H1 (cell line): ENCODE measurements at regions not wholly inside any gene's neighbourhood (a gene's known extent, or its start where the extent isn't known, plus 50 kb on each side); places are given as distances from the start of the nearest gene placed in this dataset.

ENCODE experiments used
- CTCF ChIA-PET: fragments of 300-600 bp; sonication (Branson Sonifier 250); formaldehyde crosslinking; loops from one replicate; lab custom pipeline; 2021; ENCODE audit not compliant: partially characterized antibody; lab: Charles Lee
- POLR2A ChIA-PET: fragments of 300-600 bp; sonication (Branson Sonifier 250); formaldehyde crosslinking; loops from one replicate; lab custom pipeline; 2021; ENCODE audit warnings: inconsistent platforms; ENCODE audit not compliant: partially characterized antibody; lab: Charles Lee
- DNase-seq, 2 experiments: peaks; one replicate each; pipeline versions ENCODE4 v3.0.0 to v3.0.0-alpha.2; 2010 to 2022; ENCODE audit warnings: low spot score in 2 of 2, low read depth in 1 of 2, mixed read lengths in 1 of 2
- FAIRE-seq: peaks from 2 replicates; lab custom pipeline; 2011; peaks lifted over from hg19 to GRCh38; lab: Jason Lieb, UNC
- H2AFZ ChIP-seq: 2 replicates; pipeline ENCODE4 v1.8.1; 2012; ENCODE audit warnings: low read length, inconsistent platforms
- H2AK5ac ChIP-seq: 2 replicates; pipeline ENCODE4 v1.6.1; 2013; ENCODE audit warnings: low read depth, low read length
- H2BK120ac ChIP-seq: replicated peaks from 2 replicates; pipeline ENCODE3; 2013; ENCODE audit warnings: low read depth, low read length, inconsistent platforms
- H2BK12ac ChIP-seq: 2 replicates; pipeline ENCODE4 v1.6.1; 2013; ENCODE audit warnings: low read depth, low read length
- H2BK15ac ChIP-seq: 2 replicates; pipeline ENCODE4 v1.6.1; 2013; ENCODE audit warnings: low read length
- H2BK20ac ChIP-seq: 2 replicates; pipeline ENCODE4 v1.6.1; 2013; ENCODE audit warnings: low read length
- H2BK5ac ChIP-seq: 2 replicates; pipeline ENCODE4 v1.6.1; 2013; ENCODE audit warnings: low read depth, low read length
- H3K14ac ChIP-seq: 2 replicates; pipeline ENCODE4 v1.6.1; 2013; ENCODE audit warnings: inconsistent platforms; ENCODE audit not compliant: insufficient read length
- H3K18ac ChIP-seq: 2 replicates; pipeline ENCODE4 v1.6.1; 2013; ENCODE audit warnings: low read length; ENCODE audit errors: extremely low read depth
- H3K23ac ChIP-seq: 2 replicates; pipeline ENCODE4 v1.6.1; 2013; ENCODE audit warnings: inconsistent platforms; ENCODE audit not compliant: insufficient read length
- H3K23me2 ChIP-seq: 2 replicates; pipeline ENCODE4 v1.6.1; 2013; ENCODE audit warnings: low read depth, low read length
- H3K27ac ChIP-seq: 2 replicates; pipeline ENCODE4 v1.6.1; 2011; ENCODE audit warnings: low read depth, low read length, inconsistent platforms
- H3K27me3 ChIP-seq, 4 experiments: replicated peaks in 1 of 4; 1 replicate in 1 of 4; 2 replicates in 3 of 4; pipeline versions ENCODE4 v1.6.1 to v1.8.1; 2011 to 2013; ENCODE audit warnings: low read length in 3 of 4, mild to moderate bottlenecking in 3 of 4, inconsistent platforms in 2 of 4, mixed read lengths in 2 of 4, moderate library complexity in 1 of 4; ENCODE audit not compliant: control insufficient read depth in 3 of 4, insufficient read depth in 3 of 4; ENCODE audit errors: extremely low read depth in 1 of 4
- H3K36me3 ChIP-seq, 4 experiments: 2 replicates each; pipeline versions ENCODE4 v1.6.1 to v1.8.1; 2011 to 2013; ENCODE audit warnings: mild to moderate bottlenecking in 4 of 4, low read length in 3 of 4, moderate library complexity in 2 of 4, control low read depth in 1 of 4, inconsistent platforms in 1 of 4; ENCODE audit not compliant: insufficient read depth in 4 of 4, control insufficient read depth in 2 of 4
- H3K4ac ChIP-seq: replicated peaks from 2 replicates; pipeline ENCODE3; 2013; ENCODE audit warnings: low read length, low read depth, mixed read lengths, inconsistent platforms; ENCODE audit not compliant: insufficient read length
- H3K4me1 ChIP-seq, 4 experiments: replicated peaks in 1 of 4; 1 replicate in 1 of 4; 2 replicates in 3 of 4; pipeline versions ENCODE4 v1.6.1 to v1.8.1; 2011 to 2013; ENCODE audit warnings: low read length in 3 of 4, inconsistent platforms in 2 of 4, mixed read lengths in 1 of 4; ENCODE audit not compliant: insufficient read depth in 4 of 4, control insufficient read depth in 3 of 4
- H3K4me2 ChIP-seq, 2 experiments: 2 replicates each; pipeline versions ENCODE4 v1.6.1 to v1.8.1; 2011 to 2013; ENCODE audit warnings: low read depth in 2 of 2, low read length in 2 of 2, control low read depth in 1 of 2, inconsistent platforms in 1 of 2, mild to moderate bottlenecking in 1 of 2; ENCODE audit not compliant: insufficient read depth in 1 of 2
- H3K4me3 ChIP-seq, 4 experiments: fragments of 200-600, 300-600 bp in 1 of 4; sonication (generic), shearing (Covaris generic), sonication (Bioruptor Twin) in 1 of 4; 2 replicates each; pipeline versions ENCODE4 v1.5.1 to v1.8.1; 2011 to 2016; ENCODE audit warnings: low read length in 4 of 4, low read depth in 3 of 4, control low read depth in 2 of 4, inconsistent platforms in 2 of 4, mild to moderate bottlenecking in 2 of 4, mixed read lengths in 1 of 4, moderate library complexity in 1 of 4; ENCODE audit not compliant: insufficient read depth in 2 of 4; ENCODE audit errors: extremely low read depth in 1 of 4
- H3K56ac ChIP-seq: replicated peaks from 2 replicates; pipeline ENCODE3; 2013; ENCODE audit warnings: low read depth, mild to moderate bottlenecking, mixed read lengths, low read length, inconsistent platforms; ENCODE audit not compliant: insufficient read length
- H3K79me1 ChIP-seq: 2 replicates; pipeline ENCODE4 v1.6.1; 2013; ENCODE audit warnings: low read depth, low read length, control low read depth
- H3K79me2 ChIP-seq, 2 experiments: 2 replicates each; pipeline versions ENCODE4 v1.6.1 to v1.8.1; 2012 to 2013; ENCODE audit warnings: low read length in 2 of 2, mild to moderate bottlenecking in 2 of 2, inconsistent platforms in 1 of 2; ENCODE audit not compliant: insufficient read depth in 2 of 2, control insufficient read depth in 1 of 2
- H3K9ac ChIP-seq, 4 experiments: replicated peaks in 1 of 4; 1 replicate in 1 of 4; 2 replicates in 3 of 4; pipeline versions ENCODE4 v1.6.1 to v1.8.1; 2011 to 2013; ENCODE audit warnings: low read depth in 3 of 4, low read length in 3 of 4, control low read depth in 2 of 4, mild to moderate bottlenecking in 2 of 4, moderate library complexity in 2 of 4, inconsistent platforms in 1 of 4; ENCODE audit errors: extremely low read depth in 1 of 4
- H3K9me3 ChIP-seq, 2 experiments: 2 replicates each; pipeline versions ENCODE4 v1.6.1 to v1.8.1; 2012 to 2013; ENCODE audit warnings: mild to moderate bottlenecking in 2 of 2, moderate library complexity in 2 of 2, control low read depth in 1 of 2, inconsistent platforms in 1 of 2, low read depth in 1 of 2, low read length in 1 of 2, mixed read lengths in 1 of 2; ENCODE audit not compliant: insufficient read depth in 2 of 2
- H4K20me1 ChIP-seq, 2 experiments: replicated peaks in 1 of 2; 2 replicates each; pipeline versions ENCODE3 to v1.8.1; 2011 to 2013; ENCODE audit warnings: inconsistent platforms in 2 of 2, low read length in 2 of 2, mild to moderate bottlenecking in 1 of 2; ENCODE audit not compliant: insufficient read depth in 2 of 2, control insufficient read depth in 1 of 2
- H4K5ac ChIP-seq: 2 replicates; pipeline ENCODE4 v1.6.1; 2013; ENCODE audit warnings: low read length, low read depth, mixed read lengths, inconsistent platforms; ENCODE audit not compliant: insufficient read length
- H4K8ac ChIP-seq: 2 replicates; pipeline ENCODE4 v1.8.0; 2013; ENCODE audit warnings: mild to moderate bottlenecking, moderate library complexity, low read length, inconsistent platforms; ENCODE audit not compliant: insufficient read depth; ENCODE audit errors: extremely low read depth
- H4K91ac ChIP-seq: replicated peaks from 2 replicates; pipeline ENCODE3; 2013; ENCODE audit warnings: low read length, mixed read lengths, inconsistent platforms; ENCODE audit not compliant: insufficient read length
- HDAC6 ChIP-seq: IDR thresholded peaks from one replicate; pipeline ENCODE4 v1.7.1; 2012; ENCODE audit warnings: low read depth, mild to moderate bottlenecking, inconsistent platforms, low read length, moderate library complexity
- KDM1A ChIP-seq: fragments of 200-600, 300-600 bp; sonication (generic); IDR thresholded peaks from 2 replicates; pipeline ENCODE4 v1.7.1; 2016; ENCODE audit warnings: mild to moderate bottlenecking, low read length, borderline replicate concordance
- RXRA ChIP-seq: IDR thresholded peaks from 2 replicates; pipeline ENCODE4 v1.6.1; 2011; ENCODE audit warnings: low read depth, mild to moderate bottlenecking, low read length, moderate library complexity; ENCODE audit not compliant: insufficient read depth
- WGBS, 2 experiments: shearing (Covaris generic) in 1 of 2; methylation state at CpG; one replicate each; pipeline versions ENCODE4 v1.1.6 to v1.1.7; 2013 to 2015; ENCODE audit warnings: low lambda C conversion rate in 2 of 2, mixed read lengths in 2 of 2, inconsistent platforms in 1 of 2, low coverage in 1 of 2, missing lambda C conversion rate in 1 of 2; ENCODE audit not compliant: insufficient replicate concordance in 2 of 2, insufficient coverage in 1 of 2, insufficient read length in 1 of 2; ENCODE audit errors: extremely low coverage in 1 of 2, missing lambda C conversion rate in 1 of 2; 5-methylcytosine and 5-hydroxymethylcytosine counted together
- TF ChIP-seq, protein P1 (sequence below): IDR thresholded peaks from 2 replicates; pipeline ENCODE4 v1.6.1; 2012; ENCODE audit warnings: inconsistent platforms

DNA sequence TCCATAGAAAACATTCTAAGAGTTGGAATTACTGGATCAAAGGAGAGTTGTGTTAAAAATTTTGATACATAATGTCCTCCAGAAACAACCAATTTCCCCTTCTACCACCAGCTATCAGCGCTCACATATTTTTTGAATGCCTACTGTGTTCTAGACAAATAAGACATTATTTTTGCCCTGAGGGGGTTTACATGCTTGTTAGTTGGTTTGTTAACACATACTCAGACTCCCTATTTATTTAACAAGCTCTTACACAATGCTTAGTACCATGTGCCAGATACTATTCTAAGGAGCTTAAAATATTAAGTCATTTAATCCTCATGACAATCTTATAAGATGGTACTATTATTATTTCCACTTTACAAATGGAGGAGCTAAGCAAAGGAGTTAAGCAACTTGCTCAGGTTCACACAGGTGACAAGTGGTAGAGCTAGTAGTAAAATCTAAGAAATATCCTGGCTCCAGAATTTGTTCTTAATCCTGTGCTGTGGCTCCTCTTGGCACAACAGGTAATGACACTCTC lies 194.2 kb downstream of the UTP18 start:
- H3K27me3 ChIP-seq: no peaks in the 10 kb centered on the region

More for the DNA sequence above, 194.2 kb downstream of the UTP18 start:
- H2BK20ac ChIP-seq: no peak overlapping the region
- no peaks in the 10 kb centered on the region for H3K36me3 ChIP-seq
- H2BK120ac ChIP-seq: no peak overlapping the region
- H2AFZ ChIP-seq: no peak overlapping the region
- no peak overlapping the region for H2AK5ac ChIP-seq
- no peaks in the 10 kb centered on the region for H3K4me1 ChIP-seq
- no peak overlapping the region for H3K9ac ChIP-seq
- no peak for TF ChIP-seq RXRA
- TF ChIP-seq, protein P1, sequence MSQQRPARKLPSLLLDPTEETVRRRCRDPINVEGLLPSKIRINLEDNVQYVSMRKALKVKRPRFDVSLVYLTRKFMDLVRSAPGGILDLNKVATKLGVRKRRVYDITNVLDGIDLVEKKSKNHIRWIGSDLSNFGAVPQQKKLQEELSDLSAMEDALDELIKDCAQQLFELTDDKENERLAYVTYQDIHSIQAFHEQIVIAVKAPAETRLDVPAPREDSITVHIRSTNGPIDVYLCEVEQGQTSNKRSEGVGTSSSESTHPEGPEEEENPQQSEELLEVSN: no peak
- TF ChIP-seq KDM1A: no peak
- no peak for TF ChIP-seq HDAC6
- no peak for DNase-seq
- H3K79me2 ChIP-seq: no peaks in the 10 kb centered on the region
- no peaks in the 10 kb centered on the region for H3K79me1 ChIP-seq
- H3K23me2 ChIP-seq: no peaks in the 10 kb centered on the region
- H3K23ac ChIP-seq: no peak overlapping the region
- no peak overlapping the region for H2BK12ac ChIP-seq
- no peak overlapping the region for H4K91ac ChIP-seq
- no peak overlapping the region for H2BK5ac ChIP-seq
- H2BK15ac ChIP-seq: no peak overlapping the region
- H3K27ac ChIP-seq: no peak overlapping the region
- H3K4me2 ChIP-seq: no peak overlapping the region
- no peak overlapping the region for H3K18ac ChIP-seq
- ChIA-PET POLR2A (no interaction called here), CTCF (interaction anchor here (1.0 to 2.1 kb wide), 5 partner anchors 11 to 186 kb away, joined by 3 to 9 read pairs (median 5); no protein-coding TSS in a partner anchor)
- no peak overlapping the region for H3K4me3 ChIP-seq
- no peaks in the 10 kb centered on the region for H3K9me3 ChIP-seq
- no peak overlapping the region for H3K56ac ChIP-seq
- 85% methylated on average over 1 of the region's 1 CpG; no CpG with 5 or more reads in 1 of the 2 experiments for whole genome bisulfite sequencing, 2 experiments
- no peak overlapping the region for H3K14ac ChIP-seq
- H4K8ac ChIP-seq: no peak overlapping the region
- H4K5ac ChIP-seq: no peak overlapping the region
- no peaks in the 10 kb centered on the region for H4K20me1 ChIP-seq
- no peak for FAIRE-seq
- H3K4ac ChIP-seq: no peak overlapping the region
